ENCODE measurements at regions not wholly inside any gene's neighbourhood (a gene's known extent, or its start where the extent isn't known, plus 50 kb on each side); places are given as distances from the start of the nearest gene placed in this dataset.
"Not testable (repeated sequence)": the region's sequence is repeated elsewhere in the genome, so short reads cannot be mapped to it uniquely, and the experiment has no call there.

GRCh38 chr9:106438928-106439327, 424.0 kb upstream of the ZNF462 start:
- no peak for DNase-seq (ENCODE audit: low read depth)

GRCh38 chr9:106441283-106441682, 421.7 kb upstream of the ZNF462 start:
- DNase-seq (ENCODE audit: low read depth) = no peak

GRCh38 chr9:106443520-106443919, 419.4 kb upstream of the ZNF462 start:
- no peak for DNase-seq (ENCODE audit: low read depth)

- DNase-seq (ENCODE audit: low read depth) = no peak
These were observed 417.9 kb upstream of the ZNF462 start for GRCh38 chr9:106445107-106445506.

GRCh38 chr9:106449336-106449927, 413.5 kb upstream of the ZNF462 start:
- DNase-seq (ENCODE audit: low read depth) = no peak

GRCh38 chr9:106450549-106450948, 412.4 kb upstream of the ZNF462 start:
- DNase-seq (ENCODE audit: low read depth) = no peak

GRCh38 chr9:106451223-106451622, 411.7 kb upstream of the ZNF462 start:
- no peak for DNase-seq (ENCODE audit: low read depth)

- DNase-seq (ENCODE audit: low read depth) = no peak
These were observed 406.4 kb upstream of the ZNF462 start for GRCh38 chr9:106456581-106456980.

GRCh38 chr9:106467113-106467864, 395.7 kb upstream of the ZNF462 start:
- DNase-seq (ENCODE audit: low read depth) = no peak

- no peak for DNase-seq (ENCODE audit: low read depth)
These were observed 395.2 kb upstream of the ZNF462 start for GRCh38 chr9:106467865-106468164.

- DNase-seq (ENCODE audit: low read depth) = no peak
These were observed 394.5 kb upstream of the ZNF462 start for GRCh38 chr9:106468431-106468830.

- DNase-seq (ENCODE audit: low read depth) = no peak
These were observed 384.7 kb upstream of the ZNF462 start for GRCh38 chr9:106478312-106478711.

GRCh38 chr9:106478727-106479126, 384.2 kb upstream of the ZNF462 start:
- DNase-seq (ENCODE audit: low read depth) = no peak

GRCh38 chr9:106479679-106480078, 383.3 kb upstream of the ZNF462 start:
- DNase-seq (ENCODE audit: low read depth) = no peak

- DNase-seq (ENCODE audit: low read depth) = no peak
These were observed 381.9 kb upstream of the ZNF462 start for GRCh38 chr9:106481013-106481609.

GRCh38 chr9:106482733-106483132, 380.2 kb upstream of the ZNF462 start:
- DNase-seq (ENCODE audit: low read depth) = no peak

- DNase-seq (ENCODE audit: low read depth) = no peak
These were observed 376.3 kb upstream of the ZNF462 start for GRCh38 chr9:106486685-106487084.

GRCh38 chr9:106487266-106487665, 375.7 kb upstream of the ZNF462 start:
- DNase-seq (ENCODE audit: low read depth) = no peak

- not testable (repeated sequence) for DNase-seq (ENCODE audit: low read depth)
These were observed 370.8 kb upstream of the ZNF462 start for GRCh38 chr9:106492126-106492525.

GRCh38 chr9:106500171-106500570, 362.8 kb upstream of the ZNF462 start:
- no peak for DNase-seq (ENCODE audit: low read depth)

GRCh38 chr9:106501210-106501609, 361.8 kb upstream of the ZNF462 start:
- not testable (repeated sequence) for DNase-seq (ENCODE audit: low read depth)

GRCh38 chr9:106502930-106503329, 360.0 kb upstream of the ZNF462 start:
- DNase-seq (ENCODE audit: low read depth) = no peak

GRCh38 chr9:106503759-106504158, 359.2 kb upstream of the ZNF462 start:
- DNase-seq (ENCODE audit: low read depth) = no peak

Measured in GM04504 (cell line).